ENCODE measurements at regions not wholly inside any gene's neighbourhood (a gene's known extent, or its start where the extent isn't known, plus 50 kb on each side); places are given as distances from the start of the nearest gene placed in this dataset.

GRCh38 chr14:71466946-71467345 lies 465.3 kb upstream of the RGS6 start:
- Histone ChIP-seq H3K9ac (ENCODE audit: insufficient read depth in 1 of 2, low read depth in 2 of 2, low read length in 2 of 2) (no peak overlapping the region), H3K4me3 (no peak overlapping the region), H3K4me1 (replicated peaks in 1 of 2; ENCODE audit: control insufficient read depth in 2 of 2, insufficient read depth in 2 of 2, low read length in 2 of 2) (peaks cover 0 to 7% of the 10 kb centered on the region in 2 experiments; a peak in 3 of 5 replicates), H3K9me1 (ENCODE audit: control insufficient read depth, insufficient read depth, low read length) (no peaks in the 10 kb centered on the region), H3K79me2 (ENCODE audit: control insufficient read depth, insufficient read depth, low read length) (no peaks in the 10 kb centered on the region), H3K4me2 (ENCODE audit: insufficient read depth, low read length) (no peak overlapping the region), H3K27ac (ENCODE audit: extremely low read depth, low read depth, low read length) (no peak overlapping the region), H3K9me3 (replicated peaks; ENCODE audit: control insufficient read depth, insufficient read depth, low read depth, low read length) (no peaks in the 10 kb centered on the region), H2AFZ (ENCODE audit: low read depth, low read length) (no peak overlapping the region), H3K27me3 (ENCODE audit: control insufficient read depth in 2 of 2, insufficient read depth in 2 of 2, low read length in 2 of 2) (no peaks in the 10 kb centered on the region), H4K20me1 (replicated peaks; ENCODE audit: control insufficient read depth, insufficient read depth, low read length) (no peaks in the 10 kb centered on the region), H3K36me3 (ENCODE audit: control insufficient read depth, insufficient read depth, low read length) (no peaks in the 10 kb centered on the region)
- no peak for FAIRE-seq
- intact Hi-C loops (cut with micrococcal nuclease): no loop called here
- 95% methylated on average over 4 of the region's 4 CpGs for WGBS (ENCODE audit: insufficient coverage, low coverage, missing lambda C conversion rate)
- ChIA-PET POLR2A (no interaction called here), CTCF (ENCODE audit: low intra/inter-chr PET ratio) (no interaction called here)
- TF ChIP-seq NKRF (IDR thresholded peaks at IDR 0.05; ENCODE audit: borderline replicate concordance) (no peak), SIN3A (IDR thresholded peaks at IDR 0.05; ENCODE audit: borderline replicate concordance in 2 of 2, control insufficient read depth in 1 of 2, low read depth in 2 of 2, low read length in 2 of 2) (no peak), ZBTB5 (IDR thresholded peaks at IDR 0.05) (no peak), TFAM (CRISPR knock-in tag; conservative IDR thresholded peaks at IDR 0.05) (no peak), CBFA2T3 (IDR thresholded peaks at IDR 0.05) (no peak), CBX8 (IDR thresholded peaks at IDR 0.05; ENCODE audit: borderline replicate concordance, extremely low read depth, low read depth, low read length, poor library complexity, severe bottlenecking) (no peak), XRCC3 (IDR thresholded peaks at IDR 0.05) (no peak)
- no peak for DNase-seq (ENCODE audit: extremely low read depth in 1 of 4, low spot score in 3 of 4)
- in situ Hi-C loops (cut with MboI): no loop called here
- BruUV-seq (replicated peaks): no TSS peak
- no peak for ATAC-seq

Data from K562 (cell line).